ENCODE measurements at regions not wholly inside any gene's neighbourhood (a gene's known extent, or its start where the extent isn't known, plus 50 kb on each side); places are given as distances from the start of the nearest gene placed in this dataset.

DNA sequence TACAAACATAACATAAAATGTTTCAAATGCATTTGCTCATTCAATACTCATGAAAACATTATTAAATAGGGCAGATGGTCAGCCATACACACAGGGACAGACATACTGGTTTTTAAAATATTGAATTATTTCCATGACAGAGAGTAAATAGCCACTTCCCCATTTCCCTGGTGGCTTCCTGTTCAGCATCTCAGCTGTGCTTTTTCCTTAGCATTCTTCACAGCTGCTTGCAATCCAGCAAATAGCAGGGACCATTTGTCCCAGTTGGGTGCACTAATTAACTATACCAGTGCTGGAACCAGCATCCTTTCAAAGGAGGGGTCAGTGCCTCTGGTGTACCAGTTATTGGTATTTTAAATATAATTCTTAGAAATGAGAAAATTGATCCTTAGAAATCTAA lies 964.7 kb downstream of the RAB28 start:
- H3K4me1 ChIP-seq (ENCODE audit: insufficient read depth): no peaks in the 10 kb centered on the region
- DNase-seq (ENCODE audit: low spot score) (no peak), ATAC-seq (no peak)
- H3K4me2 ChIP-seq: no peak overlapping the region
- H3K4me3 ChIP-seq: no peak overlapping the region
- Mint-ChIP-seq H3K9me3 (peaks cover 14% of the 10 kb centered on the region), H3K27me3 (ENCODE audit: insufficient read depth, low read depth, poor library complexity) (no peaks in the 10 kb centered on the region), H3K4me1 (no peaks in the 10 kb centered on the region), H3K4me3 (no peak overlapping the region), H3K36me3 (ENCODE audit: low read depth) (peaks cover 14% of the 10 kb centered on the region), H3K27ac (no peak overlapping the region)
- H3K79me2 ChIP-seq (replicated peaks; ENCODE audit: insufficient read depth): no peaks in the 10 kb centered on the region
- no peak overlapping the region for H2AFZ ChIP-seq
- H3K27me3 ChIP-seq (ENCODE audit: insufficient read depth): no peaks in the 10 kb centered on the region
- H3F3A ChIP-seq (replicated peaks; ENCODE audit: low read depth): no peaks in the 10 kb centered on the region
- H3K27ac ChIP-seq (ENCODE audit: low read depth): no peak overlapping the region
- no peaks in the 10 kb centered on the region for H4K20me1 ChIP-seq (replicated peaks; ENCODE audit: insufficient read depth)
- H3K36me3 ChIP-seq (ENCODE audit: insufficient read depth): peaks cover 3% of the 10 kb centered on the region; the same call in 1 of the 2 replicates
- TF ChIP-seq NANOG (IDR thresholded peaks at IDR 0.05; ENCODE audit: borderline replicate concordance) (no peak), EZH2 (IDR thresholded peaks at IDR 0.05; ENCODE audit: low read depth, unreplicated experiment) (no peak), EZH2phosphoT487 (IDR thresholded peaks at IDR 0.05; ENCODE audit: unreplicated experiment) (no peak), POLR2AphosphoS5 (IDR thresholded peaks at IDR 0.05; ENCODE audit: low read depth) (no peak), ZNF331 (CRISPR knock-in tag; IDR thresholded peaks at IDR 0.05; ENCODE audit: low read depth) (no peak)
- TF ChIP-seq, protein P1, sequence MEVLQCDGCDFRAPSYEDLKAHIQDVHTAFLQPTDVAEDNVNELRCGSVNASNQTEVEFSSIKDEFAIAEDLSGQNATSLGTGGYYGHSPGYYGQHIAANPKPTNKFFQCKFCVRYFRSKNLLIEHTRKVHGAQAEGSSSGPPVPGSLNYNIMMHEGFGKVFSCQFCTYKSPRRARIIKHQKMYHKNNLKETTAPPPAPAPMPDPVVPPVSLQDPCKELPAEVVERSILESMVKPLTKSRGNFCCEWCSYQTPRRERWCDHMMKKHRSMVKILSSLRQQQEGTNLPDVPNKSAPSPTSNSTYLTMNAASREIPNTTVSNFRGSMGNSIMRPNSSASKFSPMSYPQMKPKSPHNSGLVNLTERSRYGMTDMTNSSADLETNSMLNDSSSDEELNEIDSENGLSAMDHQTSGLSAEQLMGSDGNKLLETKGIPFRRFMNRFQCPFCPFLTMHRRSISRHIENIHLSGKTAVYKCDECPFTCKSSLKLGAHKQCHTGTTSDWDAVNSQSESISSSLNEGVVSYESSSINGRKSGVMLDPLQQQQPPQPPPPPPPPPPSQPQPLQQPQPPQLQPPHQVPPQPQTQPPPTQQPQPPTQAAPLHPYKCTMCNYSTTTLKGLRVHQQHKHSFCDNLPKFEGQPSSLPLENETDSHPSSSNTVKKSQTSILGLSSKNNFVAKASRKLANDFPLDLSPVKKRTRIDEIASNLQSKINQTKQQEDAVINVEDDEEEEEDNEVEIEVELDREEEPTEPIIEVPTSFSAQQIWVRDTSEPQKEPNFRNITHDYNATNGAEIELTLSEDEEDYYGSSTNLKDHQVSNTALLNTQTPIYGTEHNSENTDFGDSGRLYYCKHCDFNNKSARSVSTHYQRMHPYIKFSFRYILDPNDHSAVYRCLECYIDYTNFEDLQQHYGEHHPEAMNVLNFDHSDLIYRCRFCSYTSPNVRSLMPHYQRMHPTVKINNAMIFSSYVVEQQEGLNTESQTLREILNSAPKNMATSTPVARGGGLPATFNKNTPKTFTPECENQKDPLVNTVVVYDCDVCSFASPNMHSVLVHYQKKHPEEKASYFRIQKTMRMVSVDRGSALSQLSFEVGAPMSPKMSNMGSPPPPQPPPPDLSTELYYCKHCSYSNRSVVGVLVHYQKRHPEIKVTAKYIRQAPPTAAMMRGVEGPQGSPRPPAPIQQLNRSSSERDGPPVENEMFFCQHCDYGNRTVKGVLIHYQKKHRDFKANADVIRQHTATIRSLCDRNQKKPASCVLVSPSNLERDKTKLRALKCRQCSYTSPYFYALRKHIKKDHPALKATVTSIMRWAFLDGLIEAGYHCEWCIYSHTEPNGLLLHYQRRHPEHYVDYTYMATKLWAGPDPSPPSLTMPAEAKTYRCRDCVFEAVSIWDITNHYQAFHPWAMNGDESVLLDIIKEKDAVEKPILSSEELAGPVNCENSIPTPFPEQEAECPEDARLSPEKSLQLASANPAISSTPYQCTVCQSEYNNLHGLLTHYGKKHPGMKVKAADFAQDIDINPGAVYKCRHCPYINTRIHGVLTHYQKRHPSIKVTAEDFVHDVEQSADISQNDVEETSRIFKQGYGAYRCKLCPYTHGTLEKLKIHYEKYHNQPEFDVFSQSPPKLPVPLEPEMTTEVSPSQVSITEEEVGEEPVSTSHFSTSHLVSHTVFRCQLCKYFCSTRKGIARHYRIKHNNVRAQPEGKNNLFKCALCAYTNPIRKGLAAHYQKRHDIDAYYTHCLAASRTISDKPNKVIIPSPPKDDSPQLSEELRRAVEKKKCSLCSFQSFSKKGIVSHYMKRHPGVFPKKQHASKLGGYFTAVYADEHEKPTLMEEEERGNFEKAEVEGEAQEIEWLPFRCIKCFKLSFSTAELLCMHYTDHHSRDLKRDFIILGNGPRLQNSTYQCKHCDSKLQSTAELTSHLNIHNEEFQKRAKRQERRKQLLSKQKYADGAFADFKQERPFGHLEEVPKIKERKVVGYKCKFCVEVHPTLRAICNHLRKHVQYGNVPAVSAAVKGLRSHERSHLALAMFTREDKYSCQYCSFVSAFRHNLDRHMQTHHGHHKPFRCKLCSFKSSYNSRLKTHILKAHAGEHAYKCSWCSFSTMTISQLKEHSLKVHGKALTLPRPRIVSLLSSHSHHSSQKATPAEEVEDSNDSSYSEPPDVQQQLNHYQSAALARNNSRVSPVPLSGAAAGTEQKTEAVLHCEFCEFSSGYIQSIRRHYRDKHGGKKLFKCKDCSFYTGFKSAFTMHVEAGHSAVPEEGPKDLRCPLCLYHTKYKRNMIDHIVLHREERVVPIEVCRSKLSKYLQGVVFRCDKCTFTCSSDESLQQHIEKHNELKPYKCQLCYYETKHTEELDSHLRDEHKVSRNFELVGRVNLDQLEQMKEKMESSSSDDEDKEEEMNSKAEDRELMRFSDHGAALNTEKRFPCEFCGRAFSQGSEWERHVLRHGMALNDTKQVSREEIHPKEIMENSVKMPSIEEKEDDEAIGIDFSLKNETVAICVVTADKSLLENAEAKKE (CRISPR knock-in tag; IDR thresholded peaks at IDR 0.05): no peak
- TF ChIP-seq, protein P2, sequence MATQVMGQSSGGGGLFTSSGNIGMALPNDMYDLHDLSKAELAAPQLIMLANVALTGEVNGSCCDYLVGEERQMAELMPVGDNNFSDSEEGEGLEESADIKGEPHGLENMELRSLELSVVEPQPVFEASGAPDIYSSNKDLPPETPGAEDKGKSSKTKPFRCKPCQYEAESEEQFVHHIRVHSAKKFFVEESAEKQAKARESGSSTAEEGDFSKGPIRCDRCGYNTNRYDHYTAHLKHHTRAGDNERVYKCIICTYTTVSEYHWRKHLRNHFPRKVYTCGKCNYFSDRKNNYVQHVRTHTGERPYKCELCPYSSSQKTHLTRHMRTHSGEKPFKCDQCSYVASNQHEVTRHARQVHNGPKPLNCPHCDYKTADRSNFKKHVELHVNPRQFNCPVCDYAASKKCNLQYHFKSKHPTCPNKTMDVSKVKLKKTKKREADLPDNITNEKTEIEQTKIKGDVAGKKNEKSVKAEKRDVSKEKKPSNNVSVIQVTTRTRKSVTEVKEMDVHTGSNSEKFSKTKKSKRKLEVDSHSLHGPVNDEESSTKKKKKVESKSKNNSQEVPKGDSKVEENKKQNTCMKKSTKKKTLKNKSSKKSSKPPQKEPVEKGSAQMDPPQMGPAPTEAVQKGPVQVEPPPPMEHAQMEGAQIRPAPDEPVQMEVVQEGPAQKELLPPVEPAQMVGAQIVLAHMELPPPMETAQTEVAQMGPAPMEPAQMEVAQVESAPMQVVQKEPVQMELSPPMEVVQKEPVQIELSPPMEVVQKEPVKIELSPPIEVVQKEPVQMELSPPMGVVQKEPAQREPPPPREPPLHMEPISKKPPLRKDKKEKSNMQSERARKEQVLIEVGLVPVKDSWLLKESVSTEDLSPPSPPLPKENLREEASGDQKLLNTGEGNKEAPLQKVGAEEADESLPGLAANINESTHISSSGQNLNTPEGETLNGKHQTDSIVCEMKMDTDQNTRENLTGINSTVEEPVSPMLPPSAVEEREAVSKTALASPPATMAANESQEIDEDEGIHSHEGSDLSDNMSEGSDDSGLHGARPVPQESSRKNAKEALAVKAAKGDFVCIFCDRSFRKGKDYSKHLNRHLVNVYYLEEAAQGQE (IDR thresholded peaks at IDR 0.05; ENCODE audit: unreplicated experiment): no peak
- H3K9me2 ChIP-seq (ENCODE audit: insufficient read depth): no peaks in the 10 kb centered on the region
